H7 (cell line): ENCODE measurements at regions not wholly inside any gene's neighbourhood (a gene's known extent, or its start where the extent isn't known, plus 50 kb on each side); places are given as distances from the start of the nearest gene placed in this dataset.
"Not testable (repeated sequence)": the region's sequence is repeated elsewhere in the genome, so short reads cannot be mapped to it uniquely, and the experiment has no call there.

Experiments
- DNase-seq: peaks from one replicate; pipeline ENCODE4 v3.0.0; 2012
- H3K27me3 ChIP-seq: 2 replicates; pipeline ENCODE4 v1.6.0; 2011; ENCODE audit warnings: mild to moderate bottlenecking, low read length; ENCODE audit not compliant: control insufficient read depth, insufficient read depth
- H3K36me3 ChIP-seq: replicated peaks from 2 replicates; pipeline ENCODE4 v1.5.1; 2011; ENCODE audit warnings: low read length; ENCODE audit not compliant: control insufficient read depth, insufficient read depth
- H3K4me3 ChIP-seq: 2 replicates; pipeline ENCODE4 v1.5.1; 2011; ENCODE audit warnings: low read depth, mild to moderate bottlenecking, control low read depth, low read length, moderate library complexity; ENCODE audit not compliant: insufficient read depth

- not testable (repeated sequence) for H3K4me3 ChIP-seq, H3K27me3 ChIP-seq, H3K36me3 ChIP-seq, DNase-seq
Measured at GRCh38 chrX:134045372-134045771, 60.0 kb upstream of the GPC3 start.

GRCh38 chrX:134067107-134067506 lies 81.7 kb upstream of the GPC3 start:
- not testable (repeated sequence) for H3K36me3 ChIP-seq, H3K4me3 ChIP-seq, H3K27me3 ChIP-seq, DNase-seq

GRCh38 chrX:134071899-134072298 lies 86.5 kb upstream of the GPC3 start:
- H3K4me3 ChIP-seq, DNase-seq, H3K36me3 ChIP-seq, H3K27me3 ChIP-seq: not testable (repeated sequence)

- no peak for DNase-seq
- Histone ChIP-seq H3K4me3 (no peak overlapping the region), H3K36me3 (no peaks in the 10 kb centered on the region), H3K27me3 (no peaks in the 10 kb centered on the region)
Measured at GRCh38 chrX:134073341-134073740, 87.9 kb upstream of the GPC3 start.

- Histone ChIP-seq H3K27me3 (no peaks in the 10 kb centered on the region), H3K4me3 (no peak overlapping the region), H3K36me3 (no peaks in the 10 kb centered on the region)
- DNase-seq = no peak
Measured at GRCh38 chrX:134074151-134074550, 88.8 kb upstream of the GPC3 start.

- no peaks in the 10 kb centered on the region; the same call in 1 of the 2 replicates for H3K36me3 ChIP-seq
- no peak overlapping the region for H3K4me3 ChIP-seq
- no peak for DNase-seq
- H3K27me3 ChIP-seq = no peaks in the 10 kb centered on the region
Measured at GRCh38 chrX:134075894-134076718, 90.7 kb upstream of the GPC3 start.

- H3K27me3 ChIP-seq = no peaks in the 10 kb centered on the region
- DNase-seq = no peak
- no peak overlapping the region for H3K4me3 ChIP-seq
- no peaks in the 10 kb centered on the region for H3K36me3 ChIP-seq
Measured at GRCh38 chrX:134095366-134095765, 110.0 kb upstream of the GPC3 start.

GRCh38 chrX:134101636-134102035 lies 116.2 kb upstream of the GPC3 start:
- H3K4me3 ChIP-seq = no peak overlapping the region
- no peak for DNase-seq
- H3K27me3 ChIP-seq = no peaks in the 10 kb centered on the region
- H3K36me3 ChIP-seq = no peaks in the 10 kb centered on the region

GRCh38 chrX:134115270-134115669 lies 121.7 kb upstream of the CCDC160 start:
- Histone ChIP-seq H3K36me3 (no peaks in the 10 kb centered on the region), H3K27me3 (no peaks in the 10 kb centered on the region), H3K4me3 (no peak overlapping the region)
- no peak for DNase-seq

- no peaks in the 10 kb centered on the region; the same call in 1 of the 2 replicates for H3K27me3 ChIP-seq
- no peaks in the 10 kb centered on the region for H3K36me3 ChIP-seq
- no peak for DNase-seq
- H3K4me3 ChIP-seq = no peak overlapping the region
Measured at GRCh38 chrX:134137341-134137740, 99.6 kb upstream of the CCDC160 start.

- Histone ChIP-seq H3K27me3 (no peaks in the 10 kb centered on the region; the same call in 1 of the 2 replicates), H3K4me3 (no peak overlapping the region), H3K36me3 (no peaks in the 10 kb centered on the region)
- no peak for DNase-seq
Measured at GRCh38 chrX:134139090-134139489, 97.9 kb upstream of the CCDC160 start.

- Histone ChIP-seq H3K27me3 (no peaks in the 10 kb centered on the region; the same call in 1 of the 2 replicates), H3K4me3 (no peak overlapping the region), H3K36me3 (no peaks in the 10 kb centered on the region)
- DNase-seq = no peak
Measured at GRCh38 chrX:134144231-134144630, 92.8 kb upstream of the CCDC160 start.

GRCh38 chrX:134146493-134146892 lies 90.5 kb upstream of the CCDC160 start:
- no peak overlapping the region for H3K4me3 ChIP-seq
- H3K27me3 ChIP-seq = no peaks in the 10 kb centered on the region
- no peak for DNase-seq
- H3K36me3 ChIP-seq = no peaks in the 10 kb centered on the region

- Histone ChIP-seq H3K4me3 (no peak overlapping the region), H3K27me3 (no peaks in the 10 kb centered on the region), H3K36me3 (no peaks in the 10 kb centered on the region)
- DNase-seq = no peak
Measured at GRCh38 chrX:134148172-134148692, 88.8 kb upstream of the CCDC160 start.

GRCh38 chrX:134158821-134159512 lies 78.0 kb upstream of the CCDC160 start:
- Histone ChIP-seq H3K27me3 (no peaks in the 10 kb centered on the region), H3K36me3 (no peaks in the 10 kb centered on the region), H3K4me3 (no peak overlapping the region)
- no peak for DNase-seq
